Hepatocyte (in vitro differentiated cells): ENCODE measurements at regions not wholly inside any gene's neighbourhood (a gene's known extent, or its start where the extent isn't known, plus 50 kb on each side); places are given as distances from the start of the nearest gene placed in this dataset.

Experiments
- DNase-seq: peaks from one replicate; pipeline ENCODE4 v3.0.0-alpha.2; 2016; ENCODE audit warnings: low spot score
- H2AFZ ChIP-seq: fragments of 200-600 bp; sonication (generic); 2 replicates; pipeline ENCODE4 v1.6.0; 2016; ENCODE audit warnings: antibody characterized with exemption, mild to moderate bottlenecking
- H3K27ac ChIP-seq: fragments of 200-600 bp; sonication (generic); 2 replicates; pipeline ENCODE4 v1.5.1; 2016; ENCODE audit warnings: mild to moderate bottlenecking
- H3K27me3 ChIP-seq: fragments of 200-600 bp; sonication (generic); 2 replicates; pipeline ENCODE4 v1.6.1; 2016
- H3K36me3 ChIP-seq: fragments of 200-600 bp; sonication (generic); replicated peaks from 2 replicates; pipeline ENCODE4 v1.5.1; 2016; ENCODE audit warnings: low read depth; ENCODE audit not compliant: insufficient read depth
- H3K4me1 ChIP-seq: fragments of 200-600 bp; sonication (generic); 2 replicates; pipeline ENCODE4 v1.5.1; 2016; ENCODE audit warnings: mild to moderate bottlenecking, moderate library complexity; ENCODE audit not compliant: insufficient read depth
- H3K4me2 ChIP-seq: fragments of 200-600 bp; sonication (generic); 2 replicates; pipeline ENCODE4 v1.6.0; 2016
- H3K4me3 ChIP-seq: fragments of 200-600 bp; sonication (generic); 2 replicates; pipeline ENCODE4 v1.5.1; 2016; ENCODE audit warnings: mild to moderate bottlenecking
- H3K79me2 ChIP-seq: fragments of 200-600 bp; sonication (generic); 2 replicates; pipeline ENCODE4 v1.6.0; 2017; ENCODE audit warnings: mild to moderate bottlenecking
- H3K9me2 ChIP-seq: fragments of 200-600 bp; sonication (generic); replicated peaks from 2 replicates; pipeline ENCODE4 v1.6.0; 2017; ENCODE audit warnings: mild to moderate bottlenecking; ENCODE audit not compliant: insufficient read depth
- H3K9me3 ChIP-seq: fragments of 200-600 bp; sonication (generic); 2 replicates; pipeline ENCODE4 v1.5.1; 2016; ENCODE audit warnings: low read depth, mild to moderate bottlenecking
- H4K20me1 ChIP-seq: fragments of 200-600 bp; sonication (generic); 2 replicates; pipeline ENCODE4 v1.6.0; 2016; ENCODE audit warnings: mild to moderate bottlenecking; ENCODE audit not compliant: insufficient read depth, poor library complexity, severe bottlenecking
- EZH2 ChIP-seq: fragments of 200-600 bp; sonication (generic); IDR thresholded peaks from 2 replicates; pipeline ENCODE4 v1.6.1; 2016; ENCODE audit warnings: antibody characterized with exemption, mild to moderate bottlenecking, borderline replicate concordance
- EZH2phosphoT487 ChIP-seq: fragments of 200-600 bp; sonication (generic); IDR thresholded peaks from one replicate; pipeline ENCODE4 v1.6.1; 2018; ENCODE audit warnings: antibody characterized with exemption, mild to moderate bottlenecking, low read depth, moderate library complexity; ENCODE audit not compliant: unreplicated experiment, severe bottlenecking
- WGBS: methylation state at CpG from one replicate; pipeline ENCODE4 v1.1.6; 2016; ENCODE audit warnings: low lambda C conversion rate; ENCODE audit errors: missing lambda C conversion rate; 5-methylcytosine and 5-hydroxymethylcytosine counted together
- TF ChIP-seq, protein P1 (sequence below): fragments of 200-600 bp; sonication (generic); IDR thresholded peaks from 2 replicates; pipeline ENCODE4 v1.5.1; 2016; ENCODE audit warnings: antibody characterized with exemption, mild to moderate bottlenecking; ENCODE audit not compliant: poor library complexity

DNA sequence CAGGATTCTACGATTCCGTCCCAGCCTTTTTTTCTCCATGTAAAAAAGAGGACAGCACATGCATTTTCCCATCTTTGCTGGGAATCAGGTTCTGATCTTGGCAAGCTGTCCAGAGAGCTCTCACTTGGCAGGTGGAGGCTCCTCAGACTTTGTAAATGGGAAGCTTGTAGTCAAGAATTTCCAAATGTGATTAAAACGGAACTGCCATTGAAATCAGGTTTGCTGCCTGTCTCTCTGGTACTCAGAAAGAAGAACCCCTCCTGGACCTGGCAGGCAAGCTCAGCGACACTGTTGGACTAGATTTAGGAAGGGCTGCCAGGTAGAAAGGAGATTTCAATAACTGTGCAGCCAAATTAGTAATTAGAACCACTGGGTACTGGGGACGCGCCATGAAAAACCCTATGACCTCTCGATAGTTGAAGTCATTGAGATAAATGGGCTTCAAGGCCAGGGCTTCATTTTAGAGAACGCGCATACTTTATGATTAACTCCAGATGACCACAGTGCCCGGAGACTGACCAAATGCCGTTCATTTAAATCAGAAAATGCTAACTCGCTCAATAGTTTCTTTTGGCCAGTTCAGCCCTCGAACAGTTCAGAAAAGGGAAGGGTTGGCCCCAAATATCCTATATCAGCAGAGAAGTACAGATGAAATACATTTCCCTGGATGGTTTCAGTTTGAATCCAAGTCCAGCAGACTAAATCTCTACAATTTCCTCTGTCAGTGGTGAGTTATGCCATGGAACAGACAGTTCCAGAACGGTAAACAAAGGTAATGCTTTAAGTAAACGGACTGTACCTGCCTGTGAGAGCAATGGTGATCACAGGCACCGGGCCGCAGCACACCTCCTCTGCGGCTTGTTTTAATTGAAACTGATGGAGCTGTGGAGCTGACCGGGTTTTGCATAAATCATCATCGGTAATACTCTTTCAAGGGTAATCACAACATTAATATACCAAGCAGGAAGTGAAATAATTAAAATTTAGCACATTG is 517.4 kb downstream of the RFC3 start:
- Histone ChIP-seq H3K9me3 (no peaks in the 10 kb centered on the region), H3K27ac (no peak overlapping the region), H4K20me1 (no peaks in the 10 kb centered on the region), H2AFZ (no peak overlapping the region), H3K9me2 (no peaks in the 10 kb centered on the region), H3K4me1 (no peaks in the 10 kb centered on the region), H3K27me3 (no peaks in the 10 kb centered on the region), H3K4me3 (no peak overlapping the region), H3K4me2 (peak overlapping the region; percentile 14), H3K79me2 (no peaks in the 10 kb centered on the region), H3K36me3 (no peaks in the 10 kb centered on the region)
- WGBS = 82% methylated on average over 20 of the region's 20 CpGs
- no peak for DNase-seq
- TF ChIP-seq EZH2 (no peak), EZH2phosphoT487 (no peak)
- TF ChIP-seq, protein P1, sequence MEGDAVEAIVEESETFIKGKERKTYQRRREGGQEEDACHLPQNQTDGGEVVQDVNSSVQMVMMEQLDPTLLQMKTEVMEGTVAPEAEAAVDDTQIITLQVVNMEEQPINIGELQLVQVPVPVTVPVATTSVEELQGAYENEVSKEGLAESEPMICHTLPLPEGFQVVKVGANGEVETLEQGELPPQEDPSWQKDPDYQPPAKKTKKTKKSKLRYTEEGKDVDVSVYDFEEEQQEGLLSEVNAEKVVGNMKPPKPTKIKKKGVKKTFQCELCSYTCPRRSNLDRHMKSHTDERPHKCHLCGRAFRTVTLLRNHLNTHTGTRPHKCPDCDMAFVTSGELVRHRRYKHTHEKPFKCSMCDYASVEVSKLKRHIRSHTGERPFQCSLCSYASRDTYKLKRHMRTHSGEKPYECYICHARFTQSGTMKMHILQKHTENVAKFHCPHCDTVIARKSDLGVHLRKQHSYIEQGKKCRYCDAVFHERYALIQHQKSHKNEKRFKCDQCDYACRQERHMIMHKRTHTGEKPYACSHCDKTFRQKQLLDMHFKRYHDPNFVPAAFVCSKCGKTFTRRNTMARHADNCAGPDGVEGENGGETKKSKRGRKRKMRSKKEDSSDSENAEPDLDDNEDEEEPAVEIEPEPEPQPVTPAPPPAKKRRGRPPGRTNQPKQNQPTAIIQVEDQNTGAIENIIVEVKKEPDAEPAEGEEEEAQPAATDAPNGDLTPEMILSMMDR = no peak

DNA sequence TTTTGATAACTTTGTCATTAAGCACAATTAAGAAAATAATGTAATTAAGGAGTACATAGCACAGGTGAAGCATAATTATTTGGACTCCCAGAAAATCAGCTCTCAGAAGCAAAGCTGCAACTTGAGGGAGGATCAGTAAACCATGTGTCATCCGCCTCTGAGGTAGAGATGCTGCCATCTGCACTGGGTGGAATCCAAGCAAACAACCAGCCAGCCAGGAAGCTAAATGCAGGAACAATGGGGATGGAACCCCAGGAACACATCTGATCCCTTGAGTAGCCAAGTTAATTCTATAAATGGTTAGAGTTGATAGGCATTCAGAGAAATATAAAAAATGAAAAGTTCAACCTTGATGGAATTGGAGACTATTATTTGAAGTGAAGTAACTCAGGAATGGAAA is 520.2 kb downstream of the RFC3 start:
- 95% methylated on average over 1 of the region's 1 CpG for WGBS
- H3K79me2 ChIP-seq = no peaks in the 10 kb centered on the region
- TF ChIP-seq, protein P1 = no peak
- no peak for TF ChIP-seq EZH2phosphoT487
- TF ChIP-seq EZH2 = no peak
- DNase-seq = no peak
- no peak overlapping the region for H2AFZ ChIP-seq
- H3K9me2 ChIP-seq = no peaks in the 10 kb centered on the region
- no peak overlapping the region for H3K4me2 ChIP-seq
- H3K27me3 ChIP-seq = no peaks in the 10 kb centered on the region
- H3K4me1 ChIP-seq = no peaks in the 10 kb centered on the region
- H3K9me3 ChIP-seq = no peaks in the 10 kb centered on the region
- no peaks in the 10 kb centered on the region for H4K20me1 ChIP-seq
- H3K36me3 ChIP-seq = no peaks in the 10 kb centered on the region
- H3K27ac ChIP-seq = no peak overlapping the region
- no peak overlapping the region for H3K4me3 ChIP-seq

DNA sequence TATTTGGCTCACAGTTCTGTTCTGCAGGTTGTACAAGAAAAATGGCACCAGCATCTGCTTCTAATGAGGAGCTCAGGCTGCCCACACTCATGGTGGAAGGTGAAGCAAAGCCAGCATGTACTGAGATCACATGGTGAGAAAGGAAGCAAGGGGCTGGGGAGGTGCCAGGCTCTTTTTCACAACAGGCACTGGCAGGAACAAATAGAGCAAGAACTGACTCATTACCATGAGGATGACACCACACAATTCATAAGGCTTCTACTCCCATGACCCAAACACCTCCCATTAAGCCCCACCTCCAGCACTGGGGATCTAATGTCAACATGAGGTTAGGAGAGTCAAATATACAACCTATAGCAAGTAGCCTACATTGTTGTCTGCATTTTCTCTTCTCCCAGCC is 522.6 kb downstream of the RFC3 start:
- no peaks in the 10 kb centered on the region for H4K20me1 ChIP-seq
- no peak for TF ChIP-seq EZH2phosphoT487
- TF ChIP-seq, protein P1 = no peak
- no peak for TF ChIP-seq EZH2
- DNase-seq = peak; percentile 11
- H3K9me2 ChIP-seq = no peaks in the 10 kb centered on the region
- H3K4me3 ChIP-seq = no peak overlapping the region
- H3K9me3 ChIP-seq = no peaks in the 10 kb centered on the region
- H3K4me1 ChIP-seq = no peaks in the 10 kb centered on the region
- no peak overlapping the region for H3K4me2 ChIP-seq
- H3K27me3 ChIP-seq = no peaks in the 10 kb centered on the region
- no peak overlapping the region for H2AFZ ChIP-seq
- H3K79me2 ChIP-seq = no peaks in the 10 kb centered on the region
- H3K27ac ChIP-seq = no peak overlapping the region
- no peaks in the 10 kb centered on the region for H3K36me3 ChIP-seq
